ENCODE measurements at regions not wholly inside any gene's neighbourhood (a gene's known extent, or its start where the extent isn't known, plus 50 kb on each side); places are given as distances from the start of the nearest gene placed in this dataset.

DNA sequence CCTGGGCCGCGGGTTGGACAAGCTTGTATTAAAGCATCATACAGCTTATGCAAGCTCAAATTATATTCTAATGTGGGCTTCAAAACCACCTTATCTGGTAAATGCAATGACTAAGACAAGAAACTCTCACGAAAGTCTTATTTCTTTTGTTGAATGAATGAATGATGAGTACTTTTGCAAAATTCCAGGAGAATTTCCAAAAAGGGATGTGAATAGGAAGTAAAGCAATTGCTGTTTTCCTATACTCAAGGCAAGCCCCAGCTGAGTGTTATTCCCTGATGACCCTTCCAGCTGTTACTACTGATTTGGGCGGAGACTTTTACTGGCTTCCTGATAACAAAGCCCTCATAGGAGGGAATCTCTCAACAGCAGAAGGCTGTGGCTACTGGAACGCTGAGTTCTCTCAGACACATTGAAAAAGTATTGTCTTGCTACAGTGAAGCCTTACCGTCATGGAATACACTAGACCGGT lies 162.8 kb downstream of the SREK1 start:
- peak in 1 of 3 experiments; percentile 5 for DNase-seq

DNA sequence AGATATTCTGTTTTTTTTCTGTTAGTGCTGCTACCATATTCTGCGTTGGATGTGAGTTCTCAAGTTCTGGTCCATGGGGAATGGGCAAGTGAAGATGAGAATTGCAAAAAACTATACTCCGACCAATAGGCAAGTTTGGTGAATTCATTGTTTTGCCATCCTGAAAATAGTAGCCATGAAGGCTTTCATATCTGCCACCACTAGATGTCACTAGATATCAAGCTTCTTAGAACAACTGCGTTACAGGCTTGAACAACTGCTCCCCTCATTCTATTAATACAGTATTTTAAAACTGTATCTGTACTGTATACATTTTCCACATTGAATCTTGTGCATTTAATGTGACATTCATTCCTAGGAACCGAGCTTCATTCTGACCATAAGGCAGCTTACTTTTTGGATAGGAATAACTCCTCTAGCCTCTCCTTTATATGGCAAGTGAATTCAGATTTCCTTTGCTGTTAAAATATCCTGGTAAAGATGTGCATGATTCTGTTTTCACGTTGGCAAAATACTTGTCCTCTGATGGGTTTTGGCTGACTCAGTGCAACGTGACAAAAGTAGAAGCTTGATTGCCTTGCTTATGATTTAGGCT lies 163.6 kb downstream of the SREK1 start:
- DNase-seq = peak; percentile 26 to 82 (median 78)

DNA sequence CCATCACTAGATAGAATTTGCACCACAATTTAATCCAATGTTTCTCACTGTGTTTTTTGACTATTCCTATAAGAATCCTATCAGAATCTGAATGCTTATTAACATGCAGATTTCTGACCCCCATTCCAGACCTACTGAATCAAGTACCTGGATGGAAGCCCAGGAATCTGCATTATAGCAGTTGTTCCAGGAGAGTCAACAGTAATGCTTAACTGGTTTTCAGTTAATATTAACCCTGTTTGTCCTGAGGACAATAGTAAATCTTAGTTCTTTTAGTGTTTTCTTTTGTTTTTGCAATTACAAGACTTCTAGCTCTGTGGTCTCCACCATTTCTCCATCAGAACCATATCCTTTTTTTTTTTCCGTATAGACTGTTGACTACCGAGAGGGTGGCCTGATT lies 168.2 kb downstream of the SREK1 start:
- DNase-seq = no peak

DNA sequence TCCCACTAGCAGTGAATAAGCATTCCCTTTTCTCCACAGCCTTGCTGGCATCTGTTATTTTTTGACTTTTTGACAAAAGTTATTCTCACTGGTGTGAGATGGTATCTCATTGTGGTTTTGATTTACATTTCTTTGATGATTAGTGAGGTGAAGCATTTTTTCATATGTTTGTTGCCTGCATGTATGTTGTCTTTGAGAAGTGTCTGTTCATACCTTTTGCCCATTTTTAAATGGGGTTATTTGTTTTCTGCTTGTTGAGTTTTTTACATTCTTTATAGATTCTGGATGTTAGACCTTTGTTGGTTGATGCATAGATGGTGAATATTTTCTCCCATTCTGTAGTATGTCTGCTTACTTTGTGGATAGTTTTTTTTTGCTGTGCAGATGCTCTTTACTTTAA lies 171.7 kb downstream of the SREK1 start:
- no peak for DNase-seq

DNA sequence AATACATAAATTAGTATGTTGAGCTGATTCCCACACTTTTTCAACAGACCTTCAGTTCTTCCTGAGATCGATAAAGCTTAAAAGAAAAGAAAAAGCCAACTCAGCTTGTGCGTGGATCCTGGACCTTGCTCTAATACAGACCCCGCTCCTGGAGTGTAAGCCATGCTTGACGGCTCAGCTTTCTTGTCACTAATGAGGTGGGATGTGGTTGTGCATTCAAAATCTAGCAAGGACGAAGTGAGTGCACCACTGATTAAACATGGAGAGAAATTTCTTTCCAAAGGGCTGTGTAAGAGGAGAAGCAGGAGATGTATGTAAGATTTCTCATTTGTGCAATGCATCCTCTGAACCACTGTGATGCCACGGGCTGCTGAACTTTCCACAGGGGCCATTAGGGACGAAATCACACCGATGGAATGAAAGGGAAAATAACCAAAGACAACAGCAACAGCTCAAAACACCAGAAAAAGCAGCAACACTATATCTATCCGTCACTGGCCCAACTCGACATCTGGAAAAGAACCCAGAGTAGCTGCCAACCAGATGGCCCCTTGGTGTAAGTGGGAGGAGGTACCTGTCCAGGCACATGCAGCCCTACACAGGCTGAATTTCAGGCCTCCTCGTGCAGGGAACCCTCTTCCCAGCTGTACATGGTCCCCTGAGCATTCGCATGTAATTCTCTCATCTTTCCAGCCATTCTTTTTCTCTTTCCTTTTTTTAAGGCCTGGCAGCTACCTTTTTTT lies 178.9 kb downstream of the SREK1 start:
- no peak for DNase-seq

DNA sequence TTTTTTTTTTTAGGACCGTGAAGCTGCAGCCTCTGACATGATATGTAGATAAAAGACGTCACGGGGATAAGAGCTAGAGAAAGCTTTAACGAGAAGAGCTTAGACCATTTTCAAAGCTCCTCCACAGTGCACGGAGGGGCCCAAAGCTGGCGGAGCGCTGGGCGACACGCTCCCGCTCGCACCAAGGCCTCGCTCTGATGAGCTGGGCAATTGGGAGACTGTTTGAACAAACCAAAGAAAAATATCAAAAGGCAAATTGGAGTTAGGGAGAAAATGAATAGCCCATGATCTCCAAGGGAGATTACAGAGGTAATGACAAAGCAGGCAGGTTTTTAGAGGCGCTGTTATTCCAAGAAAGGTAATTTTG lies 179.4 kb downstream of the SREK1 start:
- DNase-seq = no peak

DNA sequence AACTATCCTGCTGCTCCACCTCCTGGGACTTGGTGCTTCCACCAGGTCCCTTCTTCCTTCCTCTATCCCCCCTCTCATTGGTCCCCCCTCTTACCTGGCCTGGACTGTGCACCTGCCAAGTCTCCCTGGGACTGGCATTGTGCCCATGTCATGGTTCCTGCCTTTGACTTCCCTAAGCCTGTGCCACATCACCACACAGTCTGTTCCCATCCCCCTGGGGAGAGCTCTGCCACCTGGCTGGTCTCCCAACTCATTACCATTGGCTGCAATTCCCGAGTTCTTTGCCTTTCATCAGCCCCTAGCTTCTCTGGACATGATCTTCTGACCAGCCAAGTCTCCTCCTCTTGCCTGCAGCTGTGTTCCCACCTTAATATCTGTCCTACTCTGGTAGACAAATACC lies 180.3 kb downstream of the SREK1 start:
- peak in 1 of 3 experiments; percentile 31 for DNase-seq

DNA sequence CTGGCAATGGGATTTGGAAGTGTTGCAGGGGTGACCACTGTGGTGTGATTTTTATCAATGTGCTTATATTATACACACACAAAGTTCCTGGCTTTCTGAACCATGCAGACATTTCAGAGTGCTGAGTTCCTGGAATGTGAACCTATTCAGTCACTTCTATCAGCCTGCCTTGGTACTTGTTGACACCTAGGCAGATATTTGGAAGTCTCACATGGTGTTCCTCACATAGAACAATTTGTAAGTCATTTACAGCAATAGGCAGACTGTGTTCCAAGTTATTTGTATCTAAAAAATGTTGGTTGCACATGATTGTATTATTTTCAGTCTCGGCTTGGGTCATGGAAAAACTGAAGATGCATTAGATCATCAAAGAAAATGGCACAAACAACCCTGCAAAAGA lies 182.2 kb downstream of the SREK1 start:
- no peak for DNase-seq

DNA sequence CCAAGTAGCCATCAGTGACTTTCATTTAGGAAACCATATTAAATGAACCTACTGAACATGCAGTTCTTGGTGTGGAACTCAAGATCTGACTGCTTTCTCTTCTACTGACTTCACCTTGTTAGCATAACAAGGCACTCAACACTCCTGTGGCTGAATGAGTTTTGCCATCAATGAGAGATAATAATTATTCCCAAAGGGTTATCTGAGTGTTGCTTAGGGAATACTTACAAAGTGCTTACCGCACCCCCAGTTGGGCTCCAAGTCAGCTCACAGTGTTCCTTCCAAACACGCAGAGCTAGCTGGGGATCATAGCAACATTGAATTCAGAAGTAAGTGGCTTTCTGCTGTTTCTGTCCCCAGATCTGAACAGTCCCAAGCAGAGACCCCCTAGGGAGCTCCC lies 182.9 kb downstream of the SREK1 start:
- DNase-seq = no peak

DNA sequence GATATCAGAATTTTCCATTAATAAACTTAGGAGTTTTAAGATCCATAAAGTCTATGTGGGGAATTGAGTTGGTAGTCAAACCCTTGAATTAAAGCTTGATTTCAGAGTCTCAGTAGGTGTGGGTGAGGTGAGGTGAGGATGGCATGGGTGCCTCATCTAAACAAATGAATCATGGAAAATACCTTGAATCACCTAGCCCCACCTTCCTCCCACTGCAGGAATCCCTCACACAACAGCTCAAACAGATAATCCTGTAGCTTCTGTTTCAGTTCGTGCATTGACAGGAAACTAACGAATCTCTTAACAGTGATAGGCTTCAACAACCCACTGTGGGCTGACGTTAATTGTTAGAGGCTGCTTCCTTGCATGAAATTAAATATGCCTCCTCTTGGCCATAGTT lies 185.0 kb downstream of the SREK1 start:
- no peak for DNase-seq

DNA sequence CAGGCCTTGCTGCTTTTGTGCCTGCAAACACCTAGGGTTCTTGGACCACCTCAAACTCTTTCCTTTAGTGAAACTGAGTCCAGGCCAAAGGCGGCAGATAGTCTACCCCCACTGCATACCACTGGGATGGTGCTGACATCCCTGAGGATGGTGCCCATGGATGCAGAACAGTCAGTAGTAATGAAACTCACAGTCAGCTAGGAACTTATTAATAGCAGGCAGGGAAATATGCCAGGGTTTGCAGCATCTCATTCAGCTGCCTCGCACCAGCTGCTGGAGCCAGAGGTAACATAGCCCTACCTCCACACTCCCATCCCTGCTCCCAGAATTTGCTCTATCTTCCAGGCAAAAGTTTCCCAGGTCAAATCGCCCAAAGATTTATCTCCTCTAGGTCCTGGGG lies 189.1 kb downstream of the SREK1 start:
- DNase-seq = no peak

DNA sequence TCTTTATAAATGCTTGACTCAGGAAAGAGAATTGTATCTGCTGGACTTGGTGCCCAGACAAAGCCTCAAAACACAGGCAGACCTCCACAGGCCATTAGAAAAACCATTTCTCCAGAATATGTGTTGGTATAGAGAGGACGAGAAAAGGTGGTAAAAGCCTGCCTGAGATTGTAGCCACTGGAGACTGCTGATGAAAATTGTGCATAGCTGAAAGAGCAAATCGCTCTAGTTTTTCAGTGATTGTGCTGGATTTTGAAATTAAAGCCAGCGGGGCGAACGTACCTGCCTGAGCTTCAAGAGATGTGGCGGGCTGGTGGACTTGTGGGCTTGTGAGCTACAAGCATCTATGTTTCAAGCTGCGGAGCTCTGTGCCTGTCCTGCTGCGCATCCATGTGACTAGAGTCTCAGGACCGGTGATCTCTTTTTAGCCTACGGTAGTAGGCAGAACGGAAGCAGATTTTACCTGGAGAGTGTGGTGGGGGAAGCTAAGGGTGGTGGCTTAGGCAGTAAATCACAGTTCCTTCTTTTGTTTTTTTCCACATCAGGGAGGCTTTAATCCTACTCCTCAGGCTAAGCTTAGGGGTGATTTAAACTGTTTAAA lies 193.6 kb downstream of the SREK1 start:
- peak in 1 of 3 experiments; percentile 67 for DNase-seq

DNA sequence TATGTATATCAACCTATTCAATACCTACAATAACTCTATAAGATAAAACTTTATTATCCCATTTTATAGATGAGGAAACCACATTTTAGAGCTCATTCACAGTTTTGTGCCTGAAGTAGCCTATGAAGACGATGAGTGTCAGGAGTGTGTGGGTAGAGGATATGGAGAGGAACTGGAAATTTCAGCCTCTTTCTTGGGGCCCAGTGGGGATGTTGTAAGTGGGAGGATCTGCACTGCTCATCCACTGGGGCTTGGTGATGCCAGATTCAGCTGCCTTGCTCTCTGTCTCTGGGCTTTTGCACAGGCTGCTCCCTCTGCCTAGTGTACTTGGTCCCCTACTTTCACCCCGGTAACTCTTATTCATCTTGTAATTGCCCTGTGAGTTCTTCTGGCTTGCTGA lies 194.7 kb downstream of the SREK1 start:
- DNase-seq = no peak

DNA sequence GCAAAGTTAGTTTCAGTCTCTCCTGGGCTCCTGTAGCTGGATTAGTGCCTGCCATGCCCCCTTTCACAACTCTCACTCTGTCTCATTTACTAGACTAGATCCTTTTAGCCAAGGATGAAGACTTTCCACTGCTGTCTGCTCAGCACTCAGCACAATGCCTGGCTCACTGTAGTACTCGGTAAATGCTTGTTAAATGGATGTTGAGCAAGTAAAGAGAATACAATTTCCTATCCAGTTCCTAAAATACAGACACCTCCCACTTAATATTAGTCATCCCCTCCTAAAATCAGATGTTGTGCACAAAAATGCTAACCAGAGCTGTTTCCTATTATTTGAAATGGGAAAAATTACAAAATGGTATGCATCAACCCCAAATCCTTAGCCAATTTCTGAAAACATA lies 195.8 kb downstream of the SREK1 start:
- no peak for DNase-seq

DNA sequence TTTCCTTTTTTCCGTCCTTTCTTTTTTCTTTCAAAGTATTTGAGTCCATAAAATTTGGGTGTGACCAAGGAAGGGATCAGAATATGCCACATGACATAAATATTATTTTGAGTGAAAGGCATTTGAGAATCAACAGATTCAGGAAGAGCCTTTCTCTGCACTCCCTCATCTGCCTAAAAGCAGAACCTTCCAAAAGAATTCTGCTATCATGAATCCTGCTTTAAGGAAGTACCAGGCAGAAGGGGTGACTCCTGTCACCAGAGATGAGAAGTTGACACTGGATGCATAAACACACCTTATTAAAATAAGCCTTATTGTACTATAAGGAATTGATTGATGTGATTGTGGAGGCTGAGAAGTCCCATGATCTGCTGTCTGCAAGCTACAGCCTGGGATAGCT lies 196.7 kb downstream of the SREK1 start:
- no peak for DNase-seq

DNA sequence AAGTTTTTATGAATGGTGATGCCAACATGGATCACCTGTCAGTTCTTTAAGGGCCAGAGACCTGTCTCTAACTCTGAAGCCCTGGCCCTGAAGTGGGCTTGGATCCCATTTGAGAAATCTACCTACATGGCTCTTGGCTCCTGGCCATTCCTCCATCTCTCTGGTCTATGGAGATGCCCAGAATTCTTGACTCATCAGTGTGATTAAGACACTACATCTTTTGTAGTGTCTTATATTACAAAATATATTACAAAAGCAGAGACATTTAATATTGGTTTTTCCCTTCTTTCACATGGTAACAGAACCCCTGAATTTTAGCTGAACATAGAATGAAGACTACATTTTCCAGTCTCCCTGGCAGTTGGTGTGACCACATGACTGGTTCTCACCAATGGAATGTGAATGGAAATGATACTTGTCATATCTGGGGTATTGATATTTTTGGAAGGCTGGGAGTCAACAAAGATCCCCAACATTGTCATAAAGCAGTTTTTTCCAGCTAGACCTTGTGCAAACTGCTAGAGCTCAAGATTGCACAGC lies 198.3 kb downstream of the SREK1 start:
- DNase-seq = no peak

DNA sequence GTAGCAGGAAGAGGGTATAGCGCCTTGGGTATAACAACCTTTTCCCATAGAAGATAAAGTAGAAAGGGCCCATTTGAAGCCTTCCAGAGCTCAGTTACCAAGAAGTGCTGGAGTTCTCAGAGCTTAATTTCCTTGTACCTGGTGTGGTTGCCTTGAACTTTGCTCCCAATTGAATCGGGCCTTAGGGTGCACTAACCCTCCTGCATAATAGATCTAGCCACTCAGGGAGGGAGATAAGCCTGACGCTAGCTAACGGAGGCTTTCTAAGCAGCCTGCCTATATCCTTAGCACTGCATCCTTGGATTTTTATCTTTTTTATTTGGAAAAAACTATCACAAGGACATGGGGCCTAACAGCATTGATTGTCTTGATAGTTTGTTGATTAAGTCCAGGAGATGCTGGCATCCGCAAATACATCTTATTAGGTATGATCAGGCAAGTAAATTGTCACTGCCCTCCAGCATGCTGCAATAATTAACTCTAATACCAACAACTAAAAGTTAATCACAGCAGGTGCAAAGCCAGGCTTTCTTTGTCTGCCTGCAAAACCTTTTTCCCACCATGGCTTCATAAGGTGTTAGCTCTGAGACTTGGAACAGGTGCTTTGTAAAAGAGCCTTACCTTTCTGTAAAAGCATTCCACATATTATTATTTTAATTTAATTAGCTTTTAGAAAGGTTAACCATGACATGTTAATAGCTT lies 199.4 kb downstream of the SREK1 start:
- DNase-seq = peak in 2 of 3 experiments; percentile 29 to 78

DNA sequence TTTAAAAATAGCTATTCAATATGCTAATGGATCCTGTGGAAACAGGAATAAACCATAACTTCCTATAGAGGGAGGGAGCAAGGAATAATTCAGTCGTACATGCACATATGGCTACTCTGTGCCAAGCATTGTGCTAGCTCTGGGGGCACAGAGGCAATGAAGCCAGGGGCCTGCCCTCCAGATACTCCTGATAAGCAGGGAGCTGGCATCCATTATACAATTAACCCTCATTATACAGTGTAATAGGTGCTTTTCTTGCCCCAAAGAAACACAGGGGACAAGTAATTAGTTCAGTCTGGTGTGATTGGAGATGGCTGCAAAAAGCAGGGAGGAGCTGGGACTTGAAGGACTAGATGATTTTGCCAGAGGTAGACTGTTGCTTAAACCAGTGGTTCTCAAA lies 200.4 kb downstream of the SREK1 start:
- peak in 2 of 3 experiments; percentile 3 to 28 for DNase-seq

DNA sequence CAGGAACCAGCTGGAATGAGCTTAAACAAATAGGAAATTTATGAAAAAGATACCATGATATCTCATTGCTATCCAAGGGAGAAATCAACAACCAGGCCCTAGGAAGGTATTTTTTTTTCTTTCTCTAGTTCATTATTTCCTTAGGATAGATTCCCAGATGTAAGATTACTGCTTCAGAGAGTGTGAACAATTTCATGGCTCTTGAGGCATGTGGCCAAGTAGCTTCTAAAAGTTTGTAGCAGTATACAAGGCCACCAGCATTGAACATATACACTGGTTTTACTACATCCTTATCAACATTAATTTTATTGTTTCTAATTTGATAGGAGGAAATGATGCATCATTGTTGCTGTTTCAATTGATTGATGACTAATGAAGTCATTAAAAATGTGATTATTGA lies 201.2 kb downstream of the SREK1 start:
- no peak for DNase-seq

DNA sequence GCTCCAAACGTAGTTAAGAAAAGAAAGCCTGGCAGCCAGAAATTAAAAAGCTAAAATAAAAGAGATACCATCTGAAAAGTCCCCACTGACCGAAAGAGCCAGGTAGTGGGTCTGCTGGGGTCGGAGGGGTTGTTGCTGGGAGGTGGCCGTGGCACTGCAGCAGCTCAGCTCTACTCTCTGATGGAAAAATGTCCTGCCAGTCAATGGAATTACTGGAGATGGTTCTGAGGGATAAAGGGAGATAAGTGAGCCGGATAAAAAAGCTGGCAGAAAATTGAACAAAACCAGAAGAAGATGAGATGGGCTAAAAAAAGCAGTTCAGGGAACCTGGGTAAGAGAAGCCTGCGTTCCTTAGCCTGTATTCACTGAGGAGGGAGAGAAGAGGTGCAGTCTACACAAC lies 202.8 kb downstream of the SREK1 start:
- no peak for DNase-seq

DNA sequence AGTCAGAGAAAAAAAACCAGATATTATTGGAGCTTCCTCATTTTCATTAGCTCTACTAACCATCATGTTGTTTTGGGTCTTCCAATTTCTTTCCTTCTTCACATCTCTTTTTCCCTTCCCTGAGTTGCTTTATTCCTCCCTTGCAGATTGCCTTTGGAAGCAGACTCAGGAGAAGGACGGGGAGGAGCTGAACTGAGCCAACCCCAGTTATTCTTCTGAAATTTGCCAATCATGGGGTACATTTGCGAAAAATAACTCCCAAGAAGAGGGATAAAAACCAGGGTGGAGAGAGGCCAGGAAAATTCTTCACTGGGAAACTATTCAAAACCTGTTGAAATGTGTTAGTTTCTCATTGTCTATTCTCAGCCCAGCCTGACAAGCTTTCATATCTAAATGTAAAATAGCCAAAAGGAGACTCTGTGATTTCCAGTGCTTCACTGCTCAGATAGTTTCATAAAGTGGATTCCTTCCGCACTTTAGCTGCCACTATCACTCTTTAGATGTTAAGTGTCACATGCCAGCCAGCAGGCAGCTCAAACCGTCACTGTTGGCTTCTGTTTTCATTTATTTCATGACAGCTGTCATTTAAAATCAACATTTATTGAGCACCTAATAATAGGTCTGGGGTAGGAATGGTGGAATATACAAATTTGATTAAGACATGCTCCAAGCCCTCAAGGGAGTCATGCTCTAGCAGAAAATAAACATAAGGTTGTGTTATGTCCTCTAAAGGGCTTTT lies 204.5 kb downstream of the SREK1 start:
- no peak for DNase-seq

DNA sequence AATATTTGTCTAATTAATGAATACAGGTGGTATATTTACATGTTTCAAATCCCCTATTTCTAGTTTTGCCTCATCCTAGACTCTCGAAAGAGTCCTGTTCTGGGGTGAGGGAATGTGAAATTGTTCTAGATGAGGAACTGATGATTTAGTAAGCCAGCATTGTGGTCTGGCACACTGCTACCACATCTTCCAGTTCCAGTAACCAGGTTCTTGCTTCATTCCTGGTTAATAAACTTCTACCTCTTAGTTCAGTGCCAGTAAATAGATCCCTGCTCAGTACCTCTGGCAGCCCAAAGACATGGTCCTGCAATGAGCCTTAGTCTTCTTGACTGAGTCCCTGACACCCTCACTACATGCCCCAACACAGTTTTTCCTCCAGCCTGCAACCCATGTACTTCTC lies 207.7 kb downstream of the SREK1 start:
- no peak for DNase-seq

DNA sequence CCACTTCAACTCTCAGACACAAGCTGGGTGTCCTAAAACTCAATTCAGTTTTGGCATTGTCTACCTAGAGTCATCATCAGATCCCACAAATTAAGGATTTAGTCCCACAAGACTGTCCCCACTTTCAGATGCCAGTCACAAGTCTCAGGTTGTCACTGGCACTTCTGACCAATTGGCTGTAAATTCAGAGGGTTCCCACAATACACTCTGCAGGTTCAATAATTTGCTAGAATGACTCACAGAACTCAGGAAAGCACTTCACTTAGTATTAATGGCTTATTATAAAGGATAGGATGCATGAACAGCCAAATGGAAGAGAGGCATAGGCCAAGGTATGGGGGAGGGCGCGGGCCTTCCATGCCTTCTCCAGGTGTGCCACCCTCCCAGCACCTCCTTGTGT lies 209.1 kb downstream of the SREK1 start:
- no peak for DNase-seq

All from NCI-H1417 (cell line).